ENCODE measurements at regions not wholly inside any gene's neighbourhood (a gene's known extent, or its start where the extent isn't known, plus 50 kb on each side); places are given as distances from the start of the nearest gene placed in this dataset.
A peak's percentile ranks its signal among the peaks of the same experiment; 100 is the strongest.

DNA sequence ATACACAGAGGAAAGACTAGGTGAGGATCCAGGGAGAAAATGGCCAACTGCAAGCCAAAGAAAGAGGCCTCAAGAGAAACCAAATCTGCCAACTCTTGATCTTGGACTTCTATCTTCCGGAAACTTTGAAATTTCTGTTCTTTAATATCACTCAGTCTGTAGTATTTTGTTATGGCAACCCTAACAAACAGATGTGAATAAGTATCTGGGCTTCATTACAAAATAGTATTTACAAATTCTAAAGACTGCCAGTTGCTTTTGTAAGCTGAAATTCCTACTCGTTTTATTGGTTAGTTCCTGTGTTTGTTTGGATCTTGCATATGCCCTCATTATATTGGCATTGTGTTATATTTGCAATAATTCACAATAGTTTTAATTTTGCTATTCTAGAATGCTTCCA is 143.2 kb upstream of the USP15 start:
- Mint-ChIP-seq H3K4me3 (no peak overlapping the region), H3K9me3 (no peaks in the 10 kb centered on the region), H3K27ac (no peak overlapping the region), H3K27me3 (no peaks in the 10 kb centered on the region), H3K4me1 (ENCODE audit: low read depth) (no peaks in the 10 kb centered on the region), H3K36me3 (ENCODE audit: low read depth) (no peaks in the 10 kb centered on the region)

DNA sequence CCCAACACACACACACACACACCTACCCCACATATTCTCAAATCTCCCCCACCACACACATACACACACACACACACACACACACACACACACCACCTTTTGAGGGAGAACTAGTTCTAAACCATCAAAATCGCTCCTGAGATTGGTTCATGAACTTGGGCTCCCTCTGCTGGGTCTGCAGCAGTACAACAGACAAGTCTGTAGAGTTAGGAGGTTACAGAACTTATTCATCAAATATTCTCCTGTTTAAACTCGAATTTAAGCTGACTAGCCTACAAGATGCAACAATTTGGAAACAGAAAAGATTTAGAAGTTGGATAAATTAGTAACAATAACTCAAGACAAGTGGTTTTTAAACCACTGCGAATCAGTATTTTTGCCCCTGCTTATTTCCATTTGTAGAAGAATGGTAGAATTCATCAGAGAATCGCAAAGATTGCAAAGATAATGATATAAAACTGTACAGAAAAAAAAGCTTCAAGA is 136.4 kb upstream of the USP15 start:
- H3K36me3 Mint-ChIP-seq (ENCODE audit: low read depth): no peaks in the 10 kb centered on the region
- H3K27ac Mint-ChIP-seq: no peak overlapping the region
- H3K4me3 Mint-ChIP-seq: no peak overlapping the region
- H3K9me3 Mint-ChIP-seq: no peaks in the 10 kb centered on the region
- H3K4me1 Mint-ChIP-seq (ENCODE audit: low read depth): no peaks in the 10 kb centered on the region
- H3K27me3 Mint-ChIP-seq: peaks cover 13% of the 10 kb centered on the region

GRCh38 chr12:62127516-62127915 is 132.7 kb upstream of the USP15 start:
- H3K27ac Mint-ChIP-seq: no peak overlapping the region
- no peaks in the 10 kb centered on the region for H3K4me1 Mint-ChIP-seq (ENCODE audit: low read depth)
- H3K36me3 Mint-ChIP-seq (ENCODE audit: low read depth): no peaks in the 10 kb centered on the region
- no peaks in the 10 kb centered on the region for H3K9me3 Mint-ChIP-seq
- H3K4me3 Mint-ChIP-seq: no peak overlapping the region
- H3K27me3 Mint-ChIP-seq: peaks cover 17% of the 10 kb centered on the region

DNA sequence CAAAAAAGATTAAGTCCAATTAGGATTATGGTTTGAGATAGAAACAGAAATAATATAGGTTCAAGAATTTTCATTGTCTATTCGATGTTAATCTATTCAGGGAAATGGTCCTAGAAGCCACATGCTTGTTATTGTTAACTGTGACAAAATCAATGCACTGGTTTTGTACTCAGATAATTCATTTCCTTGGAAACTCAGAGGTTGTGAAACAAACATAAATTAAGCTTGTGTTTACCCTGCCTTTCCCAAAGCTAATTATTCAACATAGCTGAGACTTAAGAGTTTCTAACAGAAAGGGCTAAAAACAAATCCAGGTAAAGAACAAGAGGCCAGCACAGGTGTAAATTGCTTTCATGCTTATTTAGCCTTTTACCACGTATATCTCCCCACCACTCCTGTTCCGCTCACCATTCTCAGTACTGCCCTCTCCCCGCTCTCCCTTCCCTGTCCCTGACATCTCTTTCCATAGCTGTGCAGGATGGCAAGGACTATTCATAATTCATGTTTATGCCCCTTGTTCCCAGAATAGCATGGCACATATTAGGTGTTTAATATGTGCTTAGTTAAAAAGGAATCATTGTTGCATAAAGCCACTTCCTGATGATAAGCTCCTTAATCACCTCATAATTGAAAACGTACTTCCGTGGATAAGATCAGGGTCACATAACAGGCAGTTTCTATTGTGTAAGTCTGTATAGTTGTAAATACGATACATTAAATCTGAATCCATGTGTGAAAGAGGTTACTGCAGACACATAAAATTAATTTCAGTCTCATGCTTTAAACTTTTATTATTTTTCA is 131.8 kb upstream of the USP15 start:
- no peak overlapping the region for H3K27ac Mint-ChIP-seq
- peaks cover 11% of the 10 kb centered on the region for H3K27me3 Mint-ChIP-seq
- H3K4me3 Mint-ChIP-seq: no peak overlapping the region
- H3K4me1 Mint-ChIP-seq (ENCODE audit: low read depth): no peaks in the 10 kb centered on the region
- no peaks in the 10 kb centered on the region for H3K36me3 Mint-ChIP-seq (ENCODE audit: low read depth)
- no peaks in the 10 kb centered on the region for H3K9me3 Mint-ChIP-seq

GRCh38 chr12:62129291-62129690 is 130.9 kb upstream of the USP15 start:
- no peaks in the 10 kb centered on the region for H3K4me1 Mint-ChIP-seq (ENCODE audit: low read depth)
- no peak overlapping the region for H3K4me3 Mint-ChIP-seq
- H3K27ac Mint-ChIP-seq: no peak overlapping the region

DNA sequence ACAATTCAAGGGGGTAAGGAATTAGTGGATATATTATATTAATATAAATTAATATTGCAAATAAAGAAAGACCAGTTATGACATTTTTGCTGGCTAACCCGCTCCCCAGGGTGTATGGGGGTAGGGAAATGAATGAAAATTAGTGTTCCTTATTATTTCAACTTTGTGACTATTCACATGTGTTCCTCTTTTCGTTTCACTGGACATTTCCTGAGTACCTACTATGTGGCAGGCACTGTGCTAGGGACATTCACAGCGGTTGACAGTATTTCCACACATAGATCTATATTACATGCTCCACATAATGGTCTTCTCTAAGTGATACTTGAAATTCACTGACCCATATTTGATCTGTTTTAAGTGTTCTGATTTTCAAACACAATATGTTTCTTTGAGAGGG is 129.8 kb upstream of the USP15 start:
- Mint-ChIP-seq H3K27me3 (peaks cover 4% of the 10 kb centered on the region), H3K36me3 (ENCODE audit: low read depth) (no peaks in the 10 kb centered on the region), H3K27ac (no peak overlapping the region), H3K4me1 (ENCODE audit: low read depth) (no peaks in the 10 kb centered on the region), H3K9me3 (no peaks in the 10 kb centered on the region), H3K4me3 (no peak overlapping the region)

More at GRCh38 chr12:62129291-62129690, 130.9 kb upstream of the USP15 start:
- H3K36me3 Mint-ChIP-seq (ENCODE audit: low read depth): no peaks in the 10 kb centered on the region
- no peaks in the 10 kb centered on the region for H3K9me3 Mint-ChIP-seq
- H3K27me3 Mint-ChIP-seq: peaks cover 4% of the 10 kb centered on the region

DNA sequence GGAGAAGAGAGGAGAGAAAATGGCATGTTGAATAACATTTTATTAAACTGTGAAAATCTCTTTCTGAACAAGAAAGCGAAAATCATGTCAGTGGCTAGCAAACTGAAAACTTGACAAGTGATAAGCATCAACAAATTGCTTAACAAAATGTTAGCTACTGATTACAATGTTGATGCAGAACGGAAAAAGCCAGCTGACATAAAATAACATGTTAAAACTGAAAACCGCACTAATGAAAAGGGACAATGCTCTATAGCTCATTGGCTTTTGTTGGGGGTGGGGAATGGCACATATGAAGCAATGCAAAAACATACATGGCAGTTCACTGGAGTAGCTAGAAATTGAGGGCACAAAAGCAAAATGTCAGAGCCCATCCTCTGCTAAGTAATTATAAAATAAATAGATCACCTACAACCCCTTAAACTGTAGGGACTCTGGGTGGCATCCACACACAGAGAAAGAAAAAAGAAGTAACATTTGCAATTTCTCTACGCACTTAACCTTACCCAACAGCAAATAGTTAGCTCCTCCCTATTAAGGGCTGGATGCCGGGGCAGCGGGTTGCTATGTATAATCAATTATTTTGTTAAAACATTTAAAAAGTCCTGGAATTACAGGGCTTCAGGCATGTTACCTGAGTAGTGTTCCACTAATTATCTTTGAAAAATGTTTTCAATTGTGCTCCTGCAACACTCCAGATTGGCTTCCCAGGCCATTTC is 129.2 kb upstream of the USP15 start:
- peaks cover 4% of the 10 kb centered on the region for H3K27me3 Mint-ChIP-seq
- H3K36me3 Mint-ChIP-seq (ENCODE audit: low read depth): no peaks in the 10 kb centered on the region
- no peak overlapping the region for H3K27ac Mint-ChIP-seq
- H3K9me3 Mint-ChIP-seq: no peaks in the 10 kb centered on the region
- no peaks in the 10 kb centered on the region for H3K4me1 Mint-ChIP-seq (ENCODE audit: low read depth)
- no peak overlapping the region for H3K4me3 Mint-ChIP-seq

DNA sequence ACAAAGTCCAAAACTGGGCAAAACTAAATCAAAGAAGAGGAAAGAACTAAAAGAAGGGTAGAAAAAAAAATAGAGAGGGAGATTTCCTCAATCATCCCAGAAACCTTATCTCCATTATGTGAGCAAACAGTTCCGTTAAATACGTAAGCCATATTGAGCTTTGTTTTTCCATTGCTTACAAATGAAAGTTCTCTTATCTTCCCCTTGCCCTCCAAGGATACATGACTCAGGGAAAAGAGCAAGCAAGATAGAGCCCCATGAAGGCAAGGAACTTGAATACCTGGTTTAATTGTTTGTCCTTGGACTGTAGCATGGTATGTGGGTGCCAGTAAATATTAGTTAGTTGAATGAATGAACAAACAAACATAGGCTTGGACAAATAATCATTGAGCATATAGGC is 126.8 kb upstream of the USP15 start:
- H3K36me3 Mint-ChIP-seq (ENCODE audit: low read depth): no peaks in the 10 kb centered on the region
- peaks cover 4% of the 10 kb centered on the region for H3K27me3 Mint-ChIP-seq
- no peaks in the 10 kb centered on the region for H3K9me3 Mint-ChIP-seq
- H3K4me1 Mint-ChIP-seq (ENCODE audit: low read depth): no peaks in the 10 kb centered on the region
- no peak overlapping the region for H3K4me3 Mint-ChIP-seq
- H3K27ac Mint-ChIP-seq: no peak overlapping the region

DNA sequence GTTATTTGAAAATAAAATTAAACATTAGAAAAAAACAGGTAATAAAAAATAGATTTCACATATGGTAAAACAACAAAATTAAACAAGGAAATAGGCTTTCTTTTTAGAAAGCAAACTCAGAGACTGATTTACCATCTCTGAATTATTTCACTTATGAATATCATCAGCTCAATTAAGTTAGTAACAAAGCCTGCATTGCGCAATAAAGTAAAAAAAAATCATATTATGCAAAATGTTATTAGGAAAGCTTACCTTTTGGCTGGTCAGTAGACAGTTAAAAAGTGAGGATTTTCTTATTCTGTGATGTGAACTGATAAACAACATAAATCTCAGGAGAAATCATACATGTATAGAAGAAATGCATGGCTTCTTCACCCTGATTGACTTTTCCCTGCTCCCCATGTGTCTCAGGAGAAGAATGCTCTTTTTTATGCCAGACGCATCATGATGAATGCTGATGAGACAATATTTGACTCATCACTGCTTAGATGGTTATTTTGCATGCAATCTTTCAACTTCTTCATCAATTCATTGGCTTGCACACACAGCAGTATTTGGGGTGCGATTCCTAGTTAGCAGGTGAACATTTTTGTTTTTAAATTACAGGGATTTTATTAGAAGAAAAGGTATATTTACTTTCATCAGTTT is 124.5 kb upstream of the USP15 start:
- H3K4me1 Mint-ChIP-seq (ENCODE audit: low read depth): no peaks in the 10 kb centered on the region
- no peaks in the 10 kb centered on the region for H3K36me3 Mint-ChIP-seq (ENCODE audit: low read depth)
- H3K27ac Mint-ChIP-seq: no peak overlapping the region
- H3K4me3 Mint-ChIP-seq: no peak overlapping the region
- peaks cover 1% of the 10 kb centered on the region for H3K27me3 Mint-ChIP-seq
- H3K9me3 Mint-ChIP-seq: no peaks in the 10 kb centered on the region

GRCh38 chr12:62136496-62136895 is 123.7 kb upstream of the USP15 start:
- no peak overlapping the region for H3K4me3 Mint-ChIP-seq
- H3K4me1 Mint-ChIP-seq (ENCODE audit: low read depth): no peaks in the 10 kb centered on the region
- H3K36me3 Mint-ChIP-seq (ENCODE audit: low read depth): no peaks in the 10 kb centered on the region
- no peaks in the 10 kb centered on the region for H3K27me3 Mint-ChIP-seq
- H3K27ac Mint-ChIP-seq: no peak overlapping the region
- no peaks in the 10 kb centered on the region for H3K9me3 Mint-ChIP-seq

GRCh38 chr12:62138527-62138926 is 121.7 kb upstream of the USP15 start:
- Mint-ChIP-seq H3K27ac (no peak overlapping the region), H3K36me3 (ENCODE audit: low read depth) (no peaks in the 10 kb centered on the region), H3K4me1 (ENCODE audit: low read depth) (no peaks in the 10 kb centered on the region), H3K4me3 (no peak overlapping the region), H3K9me3 (no peaks in the 10 kb centered on the region), H3K27me3 (no peaks in the 10 kb centered on the region)

DNA sequence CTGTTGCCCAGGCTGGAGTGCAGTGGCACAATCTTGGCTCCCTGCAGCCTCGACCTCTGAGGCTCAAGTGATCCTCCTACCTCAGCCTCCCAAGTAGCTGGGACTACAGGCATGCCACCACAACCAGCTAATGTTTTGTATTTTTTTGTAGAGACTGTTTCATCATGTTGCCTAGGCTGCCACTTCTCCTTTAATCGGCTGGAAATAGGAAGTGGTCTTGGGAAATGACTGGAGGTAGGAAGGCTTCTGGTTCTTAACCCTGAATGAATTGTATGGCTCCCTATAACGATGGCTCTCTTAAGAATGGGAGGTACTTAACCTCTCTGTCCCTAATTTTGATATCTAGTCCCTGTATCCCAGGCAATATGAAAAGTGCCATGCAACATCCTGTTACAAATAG is 113.9 kb upstream of the USP15 start:
- no peaks in the 10 kb centered on the region for H3K27me3 Mint-ChIP-seq
- H3K36me3 Mint-ChIP-seq (ENCODE audit: low read depth): no peaks in the 10 kb centered on the region
- no peaks in the 10 kb centered on the region for H3K4me1 Mint-ChIP-seq (ENCODE audit: low read depth)
- no peak overlapping the region for H3K27ac Mint-ChIP-seq
- no peak overlapping the region for H3K4me3 Mint-ChIP-seq
- no peaks in the 10 kb centered on the region for H3K9me3 Mint-ChIP-seq

- Mint-ChIP-seq H3K9me3 (no peaks in the 10 kb centered on the region), H3K27me3 (no peaks in the 10 kb centered on the region), H3K36me3 (ENCODE audit: low read depth) (no peaks in the 10 kb centered on the region), H3K4me3 (no peak overlapping the region), H3K4me1 (ENCODE audit: low read depth) (peaks cover 14% of the 10 kb centered on the region), H3K27ac (no peak overlapping the region)
These were observed 102.2 kb upstream of the USP15 start for GRCh38 chr12:62158013-62158412.

GRCh38 chr12:62158461-62159360 is 101.5 kb upstream of the USP15 start:
- H3K4me3 Mint-ChIP-seq: peak overlapping the region; percentile 1
- no peaks in the 10 kb centered on the region for H3K36me3 Mint-ChIP-seq (ENCODE audit: low read depth)
- peak overlapping the region; percentile 5 for H3K27ac Mint-ChIP-seq
- H3K27me3 Mint-ChIP-seq: no peaks in the 10 kb centered on the region
- no peaks in the 10 kb centered on the region for H3K9me3 Mint-ChIP-seq
- H3K4me1 Mint-ChIP-seq (ENCODE audit: low read depth): peaks cover 14% of the 10 kb centered on the region
